ENCODE measurements at regions not wholly inside any gene's neighbourhood (a gene's known extent, or its start where the extent isn't known, plus 50 kb on each side); places are given as distances from the start of the nearest gene placed in this dataset.

DNA sequence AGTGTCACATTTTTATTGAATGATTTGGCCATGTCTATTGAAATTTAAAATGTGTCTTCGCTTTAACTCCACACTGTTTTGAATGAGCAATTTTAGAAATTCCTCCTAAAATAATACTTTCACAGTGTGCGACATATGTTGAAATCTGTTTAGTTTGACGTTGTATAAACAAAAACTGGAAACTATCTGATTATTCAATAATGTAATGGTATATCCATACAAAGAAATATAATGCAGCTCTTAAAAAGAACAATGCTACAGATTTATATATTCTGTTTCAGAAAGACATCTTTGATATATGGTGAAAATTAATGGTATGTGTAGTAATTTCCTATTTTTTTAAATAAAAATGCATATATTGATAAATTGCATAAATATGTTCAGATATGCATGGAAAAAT lies 268.7 kb upstream of the SORL1-AS1 start:
- TF ChIP-seq POLR2A (IDR thresholded peaks at IDR 0.05) (no peak), POLR2AphosphoS5 (IDR thresholded peaks at IDR 0.05; ENCODE audit: insufficient read depth in 1 of 2, low read depth in 1 of 2) (no peak)
- TF ChIP-seq, protein P1, sequence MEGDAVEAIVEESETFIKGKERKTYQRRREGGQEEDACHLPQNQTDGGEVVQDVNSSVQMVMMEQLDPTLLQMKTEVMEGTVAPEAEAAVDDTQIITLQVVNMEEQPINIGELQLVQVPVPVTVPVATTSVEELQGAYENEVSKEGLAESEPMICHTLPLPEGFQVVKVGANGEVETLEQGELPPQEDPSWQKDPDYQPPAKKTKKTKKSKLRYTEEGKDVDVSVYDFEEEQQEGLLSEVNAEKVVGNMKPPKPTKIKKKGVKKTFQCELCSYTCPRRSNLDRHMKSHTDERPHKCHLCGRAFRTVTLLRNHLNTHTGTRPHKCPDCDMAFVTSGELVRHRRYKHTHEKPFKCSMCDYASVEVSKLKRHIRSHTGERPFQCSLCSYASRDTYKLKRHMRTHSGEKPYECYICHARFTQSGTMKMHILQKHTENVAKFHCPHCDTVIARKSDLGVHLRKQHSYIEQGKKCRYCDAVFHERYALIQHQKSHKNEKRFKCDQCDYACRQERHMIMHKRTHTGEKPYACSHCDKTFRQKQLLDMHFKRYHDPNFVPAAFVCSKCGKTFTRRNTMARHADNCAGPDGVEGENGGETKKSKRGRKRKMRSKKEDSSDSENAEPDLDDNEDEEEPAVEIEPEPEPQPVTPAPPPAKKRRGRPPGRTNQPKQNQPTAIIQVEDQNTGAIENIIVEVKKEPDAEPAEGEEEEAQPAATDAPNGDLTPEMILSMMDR (IDR thresholded peaks at IDR 0.05): no peak
- Histone ChIP-seq H3K4me1 (peaks cover 6% of the 10 kb centered on the region), H3K9me3 (no peaks in the 10 kb centered on the region), H3K27ac (no peak overlapping the region), H3K36me3 (no peaks in the 10 kb centered on the region), H3K4me3 (no peak overlapping the region), H3K27me3 (no peaks in the 10 kb centered on the region)
- no peak for DNase-seq (ENCODE audit: extremely low spot score in 2 of 2)
- intact Hi-C loops (cut with DNase I): loop anchor here (10.0 kb wide), 1 partner anchor 47 kb away; no protein-coding TSS in a partner anchor

DNA sequence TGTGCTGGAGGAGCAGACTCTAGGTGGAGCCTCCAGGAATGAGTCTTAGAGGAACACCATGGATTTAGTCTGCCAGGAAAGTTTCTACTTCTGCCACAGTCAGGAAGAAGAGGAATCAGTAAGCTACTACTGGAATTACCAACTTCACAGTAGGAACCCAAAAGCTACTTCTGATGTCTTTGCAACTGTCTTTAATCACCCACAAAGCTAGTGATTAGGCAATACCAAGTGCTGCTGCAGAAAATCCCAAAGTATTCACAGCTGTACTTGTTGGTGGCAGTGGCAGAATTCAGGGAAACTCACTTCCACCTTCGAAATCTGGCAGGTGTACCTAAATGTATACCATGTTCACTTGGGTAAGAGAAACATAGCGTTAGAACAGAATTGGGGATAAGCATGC lies 264.5 kb upstream of the SORL1-AS1 start:
- no peaks in the 10 kb centered on the region for H3K36me3 ChIP-seq
- intact Hi-C loops (cut with DNase I): no loop called here
- H3K4me3 ChIP-seq: no peak overlapping the region
- H3K27me3 ChIP-seq: no peaks in the 10 kb centered on the region
- H3K4me1 ChIP-seq: peaks cover 4% of the 10 kb centered on the region
- TF ChIP-seq POLR2A (IDR thresholded peaks at IDR 0.05): no peak
- TF ChIP-seq, protein P1 (IDR thresholded peaks at IDR 0.05): no peak
- no peak for TF ChIP-seq POLR2AphosphoS5 (IDR thresholded peaks at IDR 0.05; ENCODE audit: insufficient read depth in 1 of 2, low read depth in 1 of 2)
- no peak for DNase-seq (ENCODE audit: extremely low spot score in 2 of 2)
- no peaks in the 10 kb centered on the region for H3K9me3 ChIP-seq
- H3K27ac ChIP-seq: no peak overlapping the region

DNA sequence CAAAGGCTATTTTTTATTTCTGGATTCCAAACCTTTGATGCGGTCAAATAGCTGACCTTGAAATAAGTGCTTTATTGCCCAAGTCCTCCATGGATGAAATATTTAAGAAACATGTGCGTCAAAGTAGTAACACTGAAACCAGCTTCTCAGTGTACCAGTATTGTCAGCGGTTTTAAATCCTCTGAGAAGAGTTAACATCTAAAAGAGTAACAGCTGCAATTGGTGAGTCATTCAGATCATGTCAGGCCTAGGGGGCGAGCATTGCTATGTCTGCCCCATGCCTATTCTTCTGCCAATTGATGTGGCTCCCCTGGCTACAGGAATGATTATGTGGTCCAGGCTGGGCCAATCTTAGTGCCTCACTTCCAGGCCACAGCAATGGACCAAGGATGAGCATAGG lies 263.3 kb upstream of the SORL1-AS1 start:
- Histone ChIP-seq H3K36me3 (no peaks in the 10 kb centered on the region), H3K9me3 (no peaks in the 10 kb centered on the region), H3K4me1 (no peaks in the 10 kb centered on the region), H3K4me3 (no peak overlapping the region), H3K27ac (no peak overlapping the region), H3K27me3 (no peaks in the 10 kb centered on the region)
- intact Hi-C loops (cut with DNase I): no loop called here
- TF ChIP-seq, protein P1 (IDR thresholded peaks at IDR 0.05): no peak
- no peak for TF ChIP-seq POLR2AphosphoS5 (IDR thresholded peaks at IDR 0.05; ENCODE audit: insufficient read depth in 1 of 2, low read depth in 1 of 2)
- TF ChIP-seq POLR2A (IDR thresholded peaks at IDR 0.05): no peak
- no peak for DNase-seq (ENCODE audit: extremely low spot score in 2 of 2)

DNA sequence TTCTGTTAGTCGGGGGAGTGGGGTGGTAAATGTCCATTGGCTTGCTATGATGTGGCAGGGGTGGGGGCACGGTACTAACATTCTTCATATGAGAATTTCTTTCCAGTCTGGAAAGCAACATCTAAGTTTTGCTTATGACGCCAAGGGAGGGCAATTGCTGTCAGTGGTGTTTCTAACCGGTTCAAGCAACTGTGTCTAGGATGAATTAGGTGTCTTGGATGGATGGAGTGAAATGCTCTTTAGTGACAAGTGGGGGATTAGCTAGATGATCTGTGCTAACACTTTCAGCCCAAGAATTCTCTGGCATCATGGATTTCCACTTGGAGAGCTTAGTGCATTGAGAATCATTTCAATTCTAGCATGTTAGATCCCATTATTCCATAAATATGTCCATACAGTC lies 262.6 kb upstream of the SORL1-AS1 start:
- intact Hi-C loops (cut with DNase I): no loop called here
- no peaks in the 10 kb centered on the region for H3K4me1 ChIP-seq
- no peaks in the 10 kb centered on the region for H3K27me3 ChIP-seq
- no peaks in the 10 kb centered on the region for H3K36me3 ChIP-seq
- H3K4me3 ChIP-seq: no peak overlapping the region
- TF ChIP-seq POLR2A (IDR thresholded peaks at IDR 0.05) (no peak), POLR2AphosphoS5 (IDR thresholded peaks at IDR 0.05; ENCODE audit: insufficient read depth in 1 of 2, low read depth in 1 of 2) (no peak)
- TF ChIP-seq, protein P1 (IDR thresholded peaks at IDR 0.05): no peak
- no peak overlapping the region for H3K27ac ChIP-seq
- no peaks in the 10 kb centered on the region for H3K9me3 ChIP-seq
- DNase-seq (ENCODE audit: extremely low spot score in 2 of 2): no peak

DNA sequence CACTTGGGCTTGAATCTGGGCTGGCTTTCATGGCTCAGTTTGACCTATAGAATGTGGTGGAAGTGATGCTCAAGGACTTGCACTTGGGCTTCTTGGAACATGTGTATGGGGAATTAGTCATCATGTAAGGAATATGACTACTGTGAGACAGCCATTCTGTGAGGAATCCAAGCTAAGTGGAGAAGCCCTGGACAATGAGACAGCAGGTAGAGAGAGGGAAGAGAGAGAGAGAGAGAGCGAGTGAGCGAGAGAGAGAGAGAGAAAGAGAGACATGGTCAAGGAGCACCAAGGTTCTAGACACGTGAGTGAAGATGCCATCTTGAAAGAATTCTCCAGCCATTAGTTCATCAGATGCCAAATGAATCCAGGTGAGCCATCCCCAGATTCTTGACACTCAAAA lies 261.6 kb upstream of the SORL1-AS1 start:
- intact Hi-C loops (cut with DNase I): no loop called here
- H3K9me3 ChIP-seq: no peaks in the 10 kb centered on the region
- TF ChIP-seq POLR2AphosphoS5 (IDR thresholded peaks at IDR 0.05; ENCODE audit: insufficient read depth in 1 of 2, low read depth in 1 of 2): no peak
- TF ChIP-seq, protein P1 (IDR thresholded peaks at IDR 0.05): no peak
- no peak for TF ChIP-seq POLR2A (IDR thresholded peaks at IDR 0.05)

More for the DNA sequence above, 261.6 kb upstream of the SORL1-AS1 start:
- Histone ChIP-seq H3K27ac (no peak overlapping the region), H3K27me3 (no peaks in the 10 kb centered on the region), H3K4me3 (no peak overlapping the region), H3K36me3 (no peaks in the 10 kb centered on the region), H3K4me1 (no peaks in the 10 kb centered on the region)
- no peak for DNase-seq (ENCODE audit: extremely low spot score in 2 of 2)

All from vagina (tissue), 2 donors.